ENCODE measurements at regions not wholly inside any gene's neighbourhood (a gene's known extent, or its start where the extent isn't known, plus 50 kb on each side); places are given as distances from the start of the nearest gene placed in this dataset.

DNA sequence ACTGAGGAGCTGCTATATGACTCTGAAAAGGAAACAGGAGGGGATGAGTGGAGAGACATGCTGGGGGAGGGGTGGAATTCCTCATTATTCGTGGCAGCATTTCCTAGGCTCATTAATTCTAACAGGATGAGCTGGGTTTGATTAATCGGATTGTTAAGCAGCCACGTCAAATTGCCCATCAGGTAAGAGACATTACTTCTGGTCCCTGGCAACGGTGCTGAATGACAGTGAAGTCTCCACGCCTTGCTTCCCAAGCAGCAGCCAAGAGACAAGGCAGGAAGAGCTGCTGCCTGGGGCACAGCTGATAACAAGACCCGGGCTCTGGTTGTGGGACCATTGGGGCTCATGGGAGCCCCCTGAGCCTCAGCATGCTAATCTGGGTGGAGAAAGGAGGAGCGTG lies 86.6 kb downstream of the MARCHF4 start:
- DNase-seq: no peak

DNA sequence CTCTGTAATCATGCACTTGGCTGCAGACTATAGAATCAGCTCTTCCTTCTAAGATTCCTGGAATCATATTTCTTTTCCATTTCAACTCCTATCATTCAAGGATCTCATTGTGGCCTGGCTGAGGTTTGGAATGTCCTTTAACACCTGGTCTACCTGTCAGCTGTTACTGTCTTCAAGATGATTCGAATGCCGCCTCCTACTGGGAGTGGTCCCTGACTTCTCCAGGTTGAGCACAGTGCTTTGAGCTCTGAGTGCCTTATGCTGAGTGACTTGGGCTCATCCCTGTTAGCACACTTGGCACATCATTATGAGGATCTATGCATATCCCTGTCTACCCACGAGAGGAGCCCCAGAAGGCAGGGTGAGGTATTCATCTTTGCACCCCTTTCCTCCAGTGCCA lies 87.6 kb downstream of the MARCHF4 start:
- no peak for DNase-seq

GRCh38 chr2:216283038-216283900 lies 89.0 kb downstream of the MARCHF4 start:
- DNase-seq: no peak

DNA sequence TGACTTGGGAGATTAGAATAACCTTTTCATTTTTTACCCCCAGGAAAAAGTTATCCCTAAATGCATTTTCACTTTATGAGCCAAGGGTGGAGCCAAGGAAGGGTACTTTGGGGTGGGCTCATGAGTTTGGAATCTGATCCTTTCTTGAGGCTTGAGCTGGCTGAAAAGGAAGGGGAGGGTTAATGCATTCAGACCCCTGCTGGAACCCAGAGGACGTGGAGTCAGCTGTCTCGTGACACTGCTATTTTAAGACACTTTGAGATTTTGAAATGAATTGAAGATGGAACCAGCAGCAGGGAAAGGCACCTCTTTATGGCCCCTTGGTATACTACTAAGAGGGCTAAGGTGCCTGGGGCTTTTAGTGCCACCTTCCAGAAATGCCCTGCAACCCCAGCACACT lies 90.4 kb downstream of the MARCHF4 start:
- no peak for DNase-seq

DNA sequence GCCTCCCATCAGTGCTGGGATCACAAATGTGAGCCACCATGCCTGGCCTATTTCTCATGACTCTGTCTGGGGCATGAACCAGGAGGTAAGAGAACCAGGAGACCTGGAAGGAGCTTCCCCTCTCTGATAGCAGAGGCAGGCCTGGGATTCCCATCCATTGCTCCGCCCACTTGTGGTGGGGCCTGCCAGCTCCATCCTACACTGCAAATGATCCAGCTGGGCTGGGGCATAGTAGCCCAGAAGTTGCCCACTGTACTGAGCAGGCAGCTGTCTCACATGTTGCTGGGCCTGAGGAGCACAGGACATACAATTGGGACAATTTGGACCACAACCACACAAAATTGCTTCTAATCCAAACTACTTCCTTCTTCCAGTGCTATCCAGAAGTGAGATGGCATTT lies 91.0 kb downstream of the MARCHF4 start:
- no peak for DNase-seq

DNA sequence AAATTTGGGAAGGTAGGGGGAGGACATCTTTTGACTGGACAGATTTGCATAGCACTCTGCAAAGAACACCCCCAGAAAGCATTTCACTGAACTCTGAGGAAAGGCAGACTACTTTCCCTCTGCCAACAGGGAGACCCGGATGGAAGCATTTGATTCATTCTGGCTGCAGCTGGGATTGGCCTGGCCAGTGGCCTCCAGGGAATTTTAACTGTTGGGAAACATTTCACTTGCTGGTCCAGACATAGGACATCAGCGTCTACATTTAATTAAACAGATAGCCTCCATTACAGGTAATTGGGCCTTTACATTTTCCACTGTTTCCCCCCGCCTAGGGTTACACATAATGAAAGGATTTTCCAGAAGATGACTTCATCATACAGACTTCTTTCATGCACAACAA lies 92.8 kb downstream of the MARCHF4 start:
- DNase-seq: no peak

DNA sequence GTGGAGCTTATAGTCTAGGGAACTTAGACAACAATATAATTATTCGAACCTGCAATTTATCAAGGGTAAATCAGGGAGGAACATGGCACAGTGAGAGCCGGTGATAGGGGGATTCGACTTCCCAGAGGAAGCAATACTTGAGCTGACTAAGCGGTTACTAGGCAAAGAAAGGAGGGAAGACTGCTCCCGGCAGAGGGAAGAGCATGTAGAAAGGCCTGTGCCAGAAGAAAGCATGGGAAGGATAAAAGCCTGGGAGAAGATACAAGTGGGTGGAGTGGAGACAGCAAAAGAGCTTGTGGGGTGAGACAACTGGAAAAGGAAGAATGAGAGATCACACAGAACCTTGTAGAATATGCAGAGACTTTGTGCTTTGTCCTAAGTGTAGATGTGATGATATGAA lies 93.3 kb downstream of the MARCHF4 start:
- no peak for DNase-seq

DNA sequence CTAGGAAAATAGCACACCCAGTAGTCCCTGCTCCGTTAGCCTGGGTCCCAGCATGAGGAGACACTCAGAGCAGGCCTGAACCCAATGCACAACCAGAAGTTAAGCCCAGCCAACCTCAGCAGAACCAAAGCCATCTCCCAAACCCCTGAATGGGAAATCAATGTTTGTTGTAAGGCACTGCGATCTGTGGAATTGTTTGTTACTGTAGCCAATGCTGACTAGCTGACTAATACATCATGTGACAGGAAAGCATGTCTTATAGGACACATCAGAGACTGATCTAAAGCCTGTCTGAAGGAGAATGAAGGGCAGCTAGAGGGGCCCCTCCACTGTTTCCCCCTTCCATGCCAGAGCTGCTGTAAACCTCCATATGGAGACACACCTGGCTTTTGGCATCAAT lies 96.4 kb downstream of the MARCHF4 start:
- DNase-seq: no peak

DNA sequence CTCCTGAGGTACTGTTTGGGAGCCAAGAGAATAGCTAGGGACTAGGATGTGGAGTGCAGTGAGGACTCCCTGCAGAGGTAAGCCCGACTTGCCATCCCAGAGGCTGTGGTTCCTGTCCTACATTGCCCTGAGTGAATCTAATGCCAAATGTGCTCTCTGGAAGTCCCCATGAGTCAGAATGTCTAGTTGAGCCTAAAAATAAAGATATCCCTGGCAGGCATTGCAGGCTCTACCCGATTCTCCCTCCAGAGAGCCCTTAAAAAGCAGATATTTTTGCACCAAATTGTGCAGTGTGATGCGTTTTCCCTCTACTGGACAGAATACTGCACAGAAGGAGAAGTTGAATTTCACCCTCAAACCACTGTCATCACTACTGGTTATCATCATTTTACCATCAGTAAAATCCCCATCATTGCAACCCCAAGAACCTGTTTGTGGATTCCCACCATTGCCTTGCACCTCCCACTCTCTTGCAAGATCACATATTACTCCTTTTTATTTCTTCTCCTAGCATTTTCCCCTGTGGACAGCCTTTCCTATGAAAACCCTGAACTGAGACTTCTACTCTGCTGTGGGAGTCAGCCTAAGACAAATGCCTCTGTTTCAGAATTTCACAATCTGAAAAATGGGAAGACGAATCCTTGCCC lies 98.0 kb downstream of the MARCHF4 start:
- no peak for DNase-seq

DNA sequence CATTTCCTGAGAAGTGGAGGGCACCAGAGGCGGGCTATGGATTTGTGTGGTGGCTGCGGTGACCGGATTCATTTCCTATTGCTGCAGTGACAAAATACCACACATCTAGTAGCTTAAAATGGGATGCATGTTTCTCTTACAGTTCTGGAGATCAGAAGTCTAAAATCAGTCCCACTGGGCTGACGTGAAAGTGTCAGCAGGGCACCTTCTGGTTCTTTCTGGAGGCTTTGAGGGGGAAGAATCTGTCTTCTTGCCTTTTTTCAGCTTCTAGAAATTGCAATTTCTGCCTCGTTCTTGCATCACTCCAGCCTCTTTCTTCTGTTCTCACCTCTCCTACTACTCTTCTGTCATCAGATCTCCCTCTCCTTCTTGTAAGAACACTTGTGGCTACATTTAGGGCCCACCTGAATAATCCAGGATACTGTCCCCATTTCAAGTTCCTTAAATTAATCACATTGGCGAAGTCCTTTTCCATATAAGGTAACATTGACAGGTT lies 111.2 kb downstream of the MARCHF4 start:
- no peak for DNase-seq

- DNase-seq: no peak
Measured at GRCh38 chr2:216260629-216261028, 111.7 kb downstream of the MARCHF4 start.

- DNase-seq: no peak
Measured at GRCh38 chr2:216259081-216259480, 113.2 kb downstream of the MARCHF4 start.

GRCh38 chr2:216257089-216257488 lies 115.2 kb downstream of the MARCHF4 start:
- no peak for DNase-seq

Measured in NCI-H2171 (cell line).